ENCODE measurements at regions not wholly inside any gene's neighbourhood (a gene's known extent, or its start where the extent isn't known, plus 50 kb on each side); places are given as distances from the start of the nearest gene placed in this dataset.
"Not testable (repeated sequence)": the region's sequence is repeated elsewhere in the genome, so short reads cannot be mapped to it uniquely, and the experiment has no call there.

DNA sequence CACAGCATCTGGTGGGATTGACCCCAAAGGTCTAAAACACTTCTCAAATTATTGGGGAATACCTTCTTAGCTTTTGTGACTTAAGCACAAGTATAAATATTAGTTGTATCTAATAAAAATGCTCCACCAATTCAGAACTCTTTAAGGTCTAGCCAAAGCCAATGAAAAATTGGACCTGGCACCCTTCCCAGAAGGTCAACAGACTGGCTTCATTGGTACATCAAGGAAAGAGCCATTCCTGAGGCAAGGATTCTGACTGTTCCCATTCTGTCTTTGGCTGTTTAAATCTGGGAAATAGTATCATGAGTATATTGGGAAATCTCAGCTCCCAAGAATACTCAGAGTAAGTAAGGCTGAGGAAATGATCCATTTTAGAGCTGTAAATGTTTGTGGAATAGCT, 153.0 kb upstream of the TRPC5 start:
- Mint-ChIP-seq H3K27ac (no peak overlapping the region), H3K4me1 (no peaks in the 10 kb centered on the region), H3K36me3 (ENCODE audit: low read depth) (no peaks in the 10 kb centered on the region), H3K4me3 (no peak overlapping the region), H3K27me3 (ENCODE audit: low read depth) (peaks cover 4% of the 10 kb centered on the region), H3K9me3 (peaks cover 5% of the 10 kb centered on the region)
- TF ChIP-seq, protein P1, sequence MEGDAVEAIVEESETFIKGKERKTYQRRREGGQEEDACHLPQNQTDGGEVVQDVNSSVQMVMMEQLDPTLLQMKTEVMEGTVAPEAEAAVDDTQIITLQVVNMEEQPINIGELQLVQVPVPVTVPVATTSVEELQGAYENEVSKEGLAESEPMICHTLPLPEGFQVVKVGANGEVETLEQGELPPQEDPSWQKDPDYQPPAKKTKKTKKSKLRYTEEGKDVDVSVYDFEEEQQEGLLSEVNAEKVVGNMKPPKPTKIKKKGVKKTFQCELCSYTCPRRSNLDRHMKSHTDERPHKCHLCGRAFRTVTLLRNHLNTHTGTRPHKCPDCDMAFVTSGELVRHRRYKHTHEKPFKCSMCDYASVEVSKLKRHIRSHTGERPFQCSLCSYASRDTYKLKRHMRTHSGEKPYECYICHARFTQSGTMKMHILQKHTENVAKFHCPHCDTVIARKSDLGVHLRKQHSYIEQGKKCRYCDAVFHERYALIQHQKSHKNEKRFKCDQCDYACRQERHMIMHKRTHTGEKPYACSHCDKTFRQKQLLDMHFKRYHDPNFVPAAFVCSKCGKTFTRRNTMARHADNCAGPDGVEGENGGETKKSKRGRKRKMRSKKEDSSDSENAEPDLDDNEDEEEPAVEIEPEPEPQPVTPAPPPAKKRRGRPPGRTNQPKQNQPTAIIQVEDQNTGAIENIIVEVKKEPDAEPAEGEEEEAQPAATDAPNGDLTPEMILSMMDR (IDR thresholded peaks at IDR 0.05; ENCODE audit: unreplicated experiment in 3 of 3), result no peak

DNA sequence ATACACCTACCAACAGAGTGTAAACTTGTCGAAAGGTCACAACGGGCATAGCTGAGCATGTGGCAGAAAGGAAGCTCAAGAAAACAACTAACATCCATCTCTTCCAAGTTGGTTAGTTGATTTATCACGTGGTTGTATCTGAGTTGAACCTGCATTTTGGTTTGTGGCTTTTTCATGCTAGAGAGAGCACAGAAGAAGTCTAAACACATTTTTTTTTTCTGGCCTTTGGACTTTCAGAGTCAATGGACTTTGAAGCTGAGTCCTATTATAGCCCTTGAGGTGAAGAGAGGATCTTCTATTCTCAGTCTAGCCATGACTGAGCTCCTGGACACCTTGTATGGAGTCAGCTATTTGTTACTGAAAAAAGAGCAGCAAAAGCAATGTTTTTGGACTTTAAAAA, 150.6 kb upstream of the TRPC5 start:
- TF ChIP-seq, protein P1 (IDR thresholded peaks at IDR 0.05; ENCODE audit: unreplicated experiment in 3 of 3), result no peak
- Mint-ChIP-seq H3K36me3 (ENCODE audit: low read depth) (no peaks in the 10 kb centered on the region), H3K4me1 (no peaks in the 10 kb centered on the region), H3K9me3 (no peaks in the 10 kb centered on the region), H3K27ac (no peak overlapping the region), H3K27me3 (ENCODE audit: low read depth) (peaks cover 4% of the 10 kb centered on the region), H3K4me3 (no peak overlapping the region)

DNA sequence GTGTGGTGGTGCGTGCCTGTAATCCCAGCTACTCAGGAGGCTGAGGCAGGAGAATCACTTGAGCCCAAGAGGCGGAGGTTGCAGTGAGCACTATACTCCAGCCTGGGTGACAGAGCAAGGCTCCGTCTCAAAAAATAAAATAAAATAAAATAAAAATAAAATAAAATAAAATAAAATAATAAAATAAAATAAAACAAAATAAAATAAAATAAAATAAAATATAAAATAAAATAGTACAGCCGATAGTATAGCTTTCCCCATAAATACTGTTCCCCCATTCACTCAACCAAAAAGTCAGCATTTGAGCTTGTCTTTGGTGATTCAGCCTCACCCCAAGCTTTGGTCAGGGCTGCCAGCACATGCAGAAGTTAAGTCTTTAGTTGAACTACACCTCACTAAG, 144.2 kb upstream of the TRPC5 start:
- not testable (repeated sequence) for H3K9me3 Mint-ChIP-seq; H3K36me3 Mint-ChIP-seq (ENCODE audit: low read depth); H3K4me1 Mint-ChIP-seq; H3K27ac Mint-ChIP-seq; H3K4me3 Mint-ChIP-seq; H3K27me3 Mint-ChIP-seq (ENCODE audit: low read depth)

DNA sequence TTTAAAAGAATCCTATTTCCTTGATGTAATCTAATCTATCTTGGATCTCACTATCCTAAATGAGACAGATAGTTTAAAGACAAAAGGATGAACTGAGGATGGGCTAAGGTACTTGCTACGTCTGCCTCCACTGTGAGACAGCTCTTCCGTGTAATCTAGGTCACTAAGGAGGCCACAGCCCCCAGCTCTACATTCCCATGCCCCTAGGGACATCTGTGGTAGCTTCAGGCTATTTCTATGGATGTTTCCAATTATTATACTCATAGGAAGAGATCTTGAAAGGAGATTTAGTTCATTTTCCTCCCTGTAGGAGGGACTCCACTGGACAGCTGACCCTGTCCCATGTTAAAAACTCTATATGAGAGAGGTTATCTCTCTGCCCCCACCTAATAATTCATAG, 140.8 kb upstream of the TRPC5 start:
- H3K4me1 Mint-ChIP-seq, result peaks cover 5% of the 10 kb centered on the region
- TF ChIP-seq, protein P1 (IDR thresholded peaks at IDR 0.05; ENCODE audit: unreplicated experiment in 3 of 3), result no peak
- H3K27me3 Mint-ChIP-seq (ENCODE audit: low read depth), result no peaks in the 10 kb centered on the region
- no peaks in the 10 kb centered on the region for H3K36me3 Mint-ChIP-seq (ENCODE audit: low read depth)
- no peaks in the 10 kb centered on the region for H3K9me3 Mint-ChIP-seq
- no peak overlapping the region for H3K4me3 Mint-ChIP-seq
- no peak overlapping the region for H3K27ac Mint-ChIP-seq

DNA sequence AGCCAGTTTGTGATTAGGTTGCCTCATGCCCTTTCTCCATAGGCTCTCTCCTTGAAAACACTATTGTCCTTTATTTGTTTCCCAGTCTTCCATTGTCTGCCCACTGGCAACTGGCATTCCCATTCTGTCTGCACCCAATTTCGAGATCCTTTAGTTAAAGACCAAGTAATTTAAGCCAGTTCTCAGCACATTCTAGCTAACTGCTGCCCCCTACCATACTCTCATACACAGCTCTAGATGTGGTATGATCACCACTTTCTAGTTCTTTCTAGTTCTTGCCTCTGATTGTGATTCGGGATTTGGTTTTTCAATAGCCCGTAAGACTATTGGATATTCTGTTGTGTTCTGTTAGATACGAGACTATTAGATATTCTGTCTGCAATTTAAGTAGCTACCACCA, 135.8 kb upstream of the TRPC5 start:
- Mint-ChIP-seq H3K27me3 (ENCODE audit: low read depth) (no peaks in the 10 kb centered on the region), H3K4me1 (peaks cover 5% of the 10 kb centered on the region), H3K4me3 (no peak overlapping the region), H3K27ac (no peak overlapping the region), H3K9me3 (no peaks in the 10 kb centered on the region), H3K36me3 (ENCODE audit: low read depth) (no peaks in the 10 kb centered on the region)
- TF ChIP-seq, protein P1 (IDR thresholded peaks at IDR 0.05; ENCODE audit: unreplicated experiment in 3 of 3), result no peak

DNA sequence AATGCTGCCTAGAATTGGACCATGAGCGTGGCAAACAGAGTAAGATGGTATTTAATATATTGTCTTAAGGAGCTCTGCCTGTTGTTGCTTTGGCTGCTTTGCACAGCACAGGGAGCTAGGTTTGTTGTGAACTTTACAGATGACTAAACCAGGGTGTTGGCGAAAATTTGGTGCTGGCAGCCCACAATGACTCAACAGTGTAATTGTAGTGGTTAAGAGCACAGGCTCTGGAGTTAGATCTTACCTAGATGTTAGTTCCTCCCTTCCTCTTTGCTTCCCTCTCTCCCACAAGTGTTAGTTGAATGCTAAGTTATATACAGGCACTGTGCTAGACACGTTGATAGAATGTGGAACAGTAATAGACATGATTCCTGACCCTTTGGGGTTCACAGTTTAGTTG, 128.9 kb upstream of the TRPC5 start:
- H3K27ac Mint-ChIP-seq, result no peak overlapping the region
- no peaks in the 10 kb centered on the region for H3K27me3 Mint-ChIP-seq (ENCODE audit: low read depth)
- H3K9me3 Mint-ChIP-seq, result no peaks in the 10 kb centered on the region
- TF ChIP-seq, protein P1 (IDR thresholded peaks at IDR 0.05; ENCODE audit: unreplicated experiment in 3 of 3), result no peak
- H3K36me3 Mint-ChIP-seq (ENCODE audit: low read depth), result no peaks in the 10 kb centered on the region
- no peak overlapping the region for H3K4me3 Mint-ChIP-seq
- no peaks in the 10 kb centered on the region for H3K4me1 Mint-ChIP-seq

DNA sequence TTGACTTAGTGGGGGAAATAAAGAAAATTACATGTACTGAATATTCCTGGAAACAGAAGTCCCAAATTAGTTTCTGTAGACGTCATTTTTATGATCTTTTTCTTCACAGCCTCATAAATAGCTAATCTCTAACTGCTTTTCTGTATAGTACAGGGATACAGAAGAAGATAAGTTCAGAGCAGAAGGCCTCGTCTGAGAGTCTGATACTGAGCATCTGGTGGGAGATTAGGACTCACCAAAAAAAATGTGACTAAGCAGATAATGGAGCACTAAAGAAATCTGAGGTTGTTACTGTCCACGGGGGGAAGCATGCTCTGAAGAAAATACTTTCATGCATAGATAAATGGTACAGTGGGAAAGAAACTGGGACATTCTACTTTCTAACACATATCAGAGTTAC, 115.3 kb upstream of the TRPC5 start:
- Mint-ChIP-seq H3K36me3 (ENCODE audit: low read depth) (no peaks in the 10 kb centered on the region), H3K4me3 (no peak overlapping the region), H3K27me3 (ENCODE audit: low read depth) (no peaks in the 10 kb centered on the region), H3K9me3 (no peaks in the 10 kb centered on the region), H3K4me1 (no peaks in the 10 kb centered on the region), H3K27ac (no peak overlapping the region)
- TF ChIP-seq, protein P1 (IDR thresholded peaks at IDR 0.05; ENCODE audit: unreplicated experiment in 3 of 3), result no peak

Data from nephron (organoid).